Panc1 (cell line): ENCODE measurements at regions not wholly inside any gene's neighbourhood (a gene's known extent, or its start where the extent isn't known, plus 50 kb on each side); places are given as distances from the start of the nearest gene placed in this dataset.

ENCODE experiments used
- ATAC-seq: fragments of 200-7000 bp; cut with Tn5 transposase; 2 replicates; pipeline ENCODE4 v1.9.1; 2020; ENCODE audit warnings: mild to moderate bottlenecking, moderate library complexity
- BruUV-seq: library from RNA; stranded (reverse); fragments of 400-500 nt; replicated peaks from 2 replicates; lab custom pipeline; 2021; lab: Mats Ljungman, UMichigan
- CTCF ChIA-PET: fragments of 300-600 bp; sonication (Branson Sonifier 250); formaldehyde crosslinking; loops from one replicate; lab custom pipeline; 2022; ENCODE audit warnings: antibody characterized with exemption; lab: Charles Lee
- POLR2A ChIA-PET: fragments of 300-600 bp; sonication (Branson Sonifier 250); formaldehyde crosslinking; loops from one replicate; lab custom pipeline; 2022; ENCODE audit warnings: antibody characterized with exemption; lab: Charles Lee
- DNase-seq: peaks from one replicate; pipeline ENCODE4 v3.0.0-alpha.2; 2010; ENCODE audit warnings: low read depth, low spot score
- H3K27ac ChIP-seq: 2 replicates; pipeline ENCODE4 v1.5.1; 2011; ENCODE audit warnings: mild to moderate bottlenecking, low read length, inconsistent platforms
- H3K27me3 ChIP-seq: fragments of 200-500 bp; sonication (Bioruptor generic); 2 replicates; pipeline ENCODE4 v1.6.0; 2014; ENCODE audit warnings: low read length, inconsistent platforms; ENCODE audit not compliant: control insufficient read depth, insufficient read depth
- H3K36me3 ChIP-seq: fragments of 200-500 bp; sonication (Bioruptor generic); 2 replicates; pipeline ENCODE4 v1.5.1; 2014; ENCODE audit warnings: inconsistent platforms, mild to moderate bottlenecking, low read length, moderate library complexity; ENCODE audit not compliant: control insufficient read depth, insufficient read depth
- H3K4me1 ChIP-seq: 2 replicates; pipeline ENCODE4 v1.5.1; 2011; ENCODE audit warnings: inconsistent platforms, mild to moderate bottlenecking, low read length, moderate library complexity; ENCODE audit not compliant: control insufficient read depth, insufficient read depth
- H3K4me3 ChIP-seq, 2 experiments: 2 replicates each; pipeline ENCODE4 v1.5.1; 2011 to 2012; ENCODE audit warnings: low read depth in 2 of 2, low read length in 2 of 2, mild to moderate bottlenecking in 2 of 2, inconsistent platforms in 1 of 2, moderate library complexity in 1 of 2
- H3K9me3 ChIP-seq: fragments of 200-500 bp; sonication (Bioruptor generic); 2 replicates; pipeline ENCODE4 v1.5.1; 2014; ENCODE audit warnings: low read depth, mild to moderate bottlenecking, inconsistent platforms, low read length, moderate library complexity; ENCODE audit not compliant: control insufficient read depth, insufficient read depth
- POLR2AphosphoS5 ChIP-seq: IDR thresholded peaks from 2 replicates; pipeline ENCODE4 v1.6.1; 2012; ENCODE audit warnings: mild to moderate bottlenecking, low read depth, low read length, moderate library complexity
- SIN3A ChIP-seq: IDR thresholded peaks from 2 replicates; pipeline ENCODE4 v1.6.1; 2012; ENCODE audit warnings: low read depth, mild to moderate bottlenecking, low read length, moderate library complexity, borderline replicate concordance; ENCODE audit not compliant: insufficient read depth
- TCF7L2 ChIP-seq: IDR thresholded peaks from 2 replicates; pipeline ENCODE4 v1.6.1; 2011; ENCODE audit warnings: mild to moderate bottlenecking, low read depth, low read length, inconsistent platforms
- in situ Hi-C: cut with HindIII; loops from 2 replicates; pipeline ENCODE4 v1.10.0; 2016; ENCODE audit warnings: low sequenced_read_pairs, low pct_unique_long_range_greater_than_20kb
- intact Hi-C: fragments of 100-400 bp; cut with micrococcal nuclease; formaldehyde crosslinking; loops from one replicate; pipeline ENCODE4 v1.10.0; 2022; ENCODE audit not compliant: unreplicated experiment
- TF ChIP-seq, protein P1 (sequence below): fragments of 450-650 bp; IDR thresholded peaks from 2 replicates; pipeline ENCODE4 v1.5.1; 2017; ENCODE audit warnings: mild to moderate bottlenecking
- TF ChIP-seq, protein P2 (sequence below), 2 experiments: IDR thresholded peaks; 2 replicates each; pipeline ENCODE4 v1.6.1; 2011 to 2012; ENCODE audit warnings: low read depth in 2 of 2, control low read depth in 1 of 2, low read length in 1 of 2, mild to moderate bottlenecking in 1 of 2, moderate library complexity in 1 of 2; ENCODE audit not compliant: insufficient read depth in 1 of 2

DNA sequence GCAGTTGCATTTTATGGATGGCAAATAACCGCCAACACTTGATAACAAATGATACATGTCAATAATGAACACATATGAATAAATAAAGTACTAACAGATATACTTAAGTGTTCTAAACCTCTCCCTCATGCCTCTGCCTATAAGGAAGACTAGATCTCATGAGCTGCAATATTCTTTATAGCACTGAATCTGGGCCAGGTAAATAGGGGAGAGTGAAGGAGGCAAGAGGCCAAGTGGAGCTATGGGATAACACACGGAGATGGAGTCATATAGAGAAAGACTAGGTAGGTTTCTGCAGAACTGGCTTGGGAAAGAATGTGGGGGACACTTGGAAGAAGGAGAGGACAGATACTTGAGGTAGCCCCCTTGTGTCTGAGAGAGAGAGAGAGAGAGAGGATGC is 354.2 kb upstream of the CFAP20DC start:
- intact Hi-C loops (no loop called here), in situ Hi-C loops (no loop called here)
- POLR2A ChIA-PET, result no interaction called here
- Histone ChIP-seq H3K4me1 (no peaks in the 10 kb centered on the region), H3K9me3 (no peaks in the 10 kb centered on the region), H3K27me3 (no peaks in the 10 kb centered on the region), H3K4me3 (no peak overlapping the region), H3K27ac (no peak overlapping the region), H3K36me3 (no peaks in the 10 kb centered on the region)
- DNase-seq, result no peak
- no peak for ATAC-seq
- no peak for TF ChIP-seq POLR2AphosphoS5
- TF ChIP-seq, protein P1, sequence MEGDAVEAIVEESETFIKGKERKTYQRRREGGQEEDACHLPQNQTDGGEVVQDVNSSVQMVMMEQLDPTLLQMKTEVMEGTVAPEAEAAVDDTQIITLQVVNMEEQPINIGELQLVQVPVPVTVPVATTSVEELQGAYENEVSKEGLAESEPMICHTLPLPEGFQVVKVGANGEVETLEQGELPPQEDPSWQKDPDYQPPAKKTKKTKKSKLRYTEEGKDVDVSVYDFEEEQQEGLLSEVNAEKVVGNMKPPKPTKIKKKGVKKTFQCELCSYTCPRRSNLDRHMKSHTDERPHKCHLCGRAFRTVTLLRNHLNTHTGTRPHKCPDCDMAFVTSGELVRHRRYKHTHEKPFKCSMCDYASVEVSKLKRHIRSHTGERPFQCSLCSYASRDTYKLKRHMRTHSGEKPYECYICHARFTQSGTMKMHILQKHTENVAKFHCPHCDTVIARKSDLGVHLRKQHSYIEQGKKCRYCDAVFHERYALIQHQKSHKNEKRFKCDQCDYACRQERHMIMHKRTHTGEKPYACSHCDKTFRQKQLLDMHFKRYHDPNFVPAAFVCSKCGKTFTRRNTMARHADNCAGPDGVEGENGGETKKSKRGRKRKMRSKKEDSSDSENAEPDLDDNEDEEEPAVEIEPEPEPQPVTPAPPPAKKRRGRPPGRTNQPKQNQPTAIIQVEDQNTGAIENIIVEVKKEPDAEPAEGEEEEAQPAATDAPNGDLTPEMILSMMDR, result no peak
- TF ChIP-seq, protein P2, sequence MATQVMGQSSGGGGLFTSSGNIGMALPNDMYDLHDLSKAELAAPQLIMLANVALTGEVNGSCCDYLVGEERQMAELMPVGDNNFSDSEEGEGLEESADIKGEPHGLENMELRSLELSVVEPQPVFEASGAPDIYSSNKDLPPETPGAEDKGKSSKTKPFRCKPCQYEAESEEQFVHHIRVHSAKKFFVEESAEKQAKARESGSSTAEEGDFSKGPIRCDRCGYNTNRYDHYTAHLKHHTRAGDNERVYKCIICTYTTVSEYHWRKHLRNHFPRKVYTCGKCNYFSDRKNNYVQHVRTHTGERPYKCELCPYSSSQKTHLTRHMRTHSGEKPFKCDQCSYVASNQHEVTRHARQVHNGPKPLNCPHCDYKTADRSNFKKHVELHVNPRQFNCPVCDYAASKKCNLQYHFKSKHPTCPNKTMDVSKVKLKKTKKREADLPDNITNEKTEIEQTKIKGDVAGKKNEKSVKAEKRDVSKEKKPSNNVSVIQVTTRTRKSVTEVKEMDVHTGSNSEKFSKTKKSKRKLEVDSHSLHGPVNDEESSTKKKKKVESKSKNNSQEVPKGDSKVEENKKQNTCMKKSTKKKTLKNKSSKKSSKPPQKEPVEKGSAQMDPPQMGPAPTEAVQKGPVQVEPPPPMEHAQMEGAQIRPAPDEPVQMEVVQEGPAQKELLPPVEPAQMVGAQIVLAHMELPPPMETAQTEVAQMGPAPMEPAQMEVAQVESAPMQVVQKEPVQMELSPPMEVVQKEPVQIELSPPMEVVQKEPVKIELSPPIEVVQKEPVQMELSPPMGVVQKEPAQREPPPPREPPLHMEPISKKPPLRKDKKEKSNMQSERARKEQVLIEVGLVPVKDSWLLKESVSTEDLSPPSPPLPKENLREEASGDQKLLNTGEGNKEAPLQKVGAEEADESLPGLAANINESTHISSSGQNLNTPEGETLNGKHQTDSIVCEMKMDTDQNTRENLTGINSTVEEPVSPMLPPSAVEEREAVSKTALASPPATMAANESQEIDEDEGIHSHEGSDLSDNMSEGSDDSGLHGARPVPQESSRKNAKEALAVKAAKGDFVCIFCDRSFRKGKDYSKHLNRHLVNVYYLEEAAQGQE (IDR thresholded peaks at IDR 0.05; ENCODE audit: insufficient read depth in 1 of 2, low read depth in 2 of 2, low read length in 1 of 2), result no peak
- BruUV-seq, result no TSS peak
- CTCF ChIA-PET, result no interaction called here

DNA sequence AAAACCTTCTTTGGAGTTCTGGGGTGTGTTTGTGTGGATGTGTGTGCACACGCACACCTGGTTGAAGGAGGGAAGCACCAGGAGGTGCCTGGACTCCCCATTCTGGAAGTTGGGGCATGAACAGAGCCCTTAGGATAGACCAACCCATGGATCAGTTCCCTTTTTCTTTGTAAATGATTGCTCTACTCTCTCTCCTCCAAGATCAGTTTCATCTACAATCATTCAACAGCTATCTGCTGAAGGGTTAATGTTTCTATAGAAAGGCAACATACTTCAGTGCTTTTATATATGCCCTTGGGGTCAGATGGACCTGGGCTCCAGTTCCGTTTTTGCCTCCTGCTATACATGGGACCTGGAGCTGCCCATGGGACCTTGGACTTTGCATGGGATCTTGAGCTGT is 352.1 kb upstream of the CFAP20DC start:
- Histone ChIP-seq H3K4me3 (no peak overlapping the region), H3K36me3 (no peaks in the 10 kb centered on the region), H3K27ac (no peak overlapping the region), H3K4me1 (no peaks in the 10 kb centered on the region), H3K9me3 (no peaks in the 10 kb centered on the region), H3K27me3 (no peaks in the 10 kb centered on the region)
- BruUV-seq, result no TSS peak
- ChIA-PET CTCF (no interaction called here), POLR2A (no interaction called here)
- intact Hi-C loops, result no loop called here
- TF ChIP-seq TCF7L2, result no peak
- TF ChIP-seq, protein P2 (IDR thresholded peaks at IDR 0.05; ENCODE audit: insufficient read depth in 1 of 2, low read depth in 2 of 2, low read length in 1 of 2), result no peak
- TF ChIP-seq, protein P1, result no peak
- TF ChIP-seq SIN3A, result no peak
- TF ChIP-seq POLR2AphosphoS5, result no peak
- no peak for ATAC-seq
- in situ Hi-C loops, result no loop called here
- no peak for DNase-seq
